Erythroblast (primary cell): ENCODE measurements at regions not wholly inside any gene's neighbourhood (a gene's known extent, or its start where the extent isn't known, plus 50 kb on each side); places are given as distances from the start of the nearest gene placed in this dataset.
"Not testable (repeated sequence)": the region's sequence is repeated elsewhere in the genome, so short reads cannot be mapped to it uniquely, and the experiment has no call there.

Experiments used
- GATA1 ChIP-seq: IDR thresholded peaks from 2 replicates; pipeline ENCODE4 v1.6.1; 2011; ENCODE audit warnings: low read depth, mild to moderate bottlenecking, control low read depth, low read length, moderate library complexity
- POLR2A ChIP-seq: IDR thresholded peaks from 2 replicates; pipeline ENCODE4 v1.6.1; 2011; ENCODE audit warnings: mild to moderate bottlenecking, low read length

- TF ChIP-seq POLR2A, GATA1: not testable (repeated sequence)
Measured at GRCh38 chr2:111488451-111488850, 367.7 kb downstream of the BCL2L11 start.
